ENCODE measurements at regions not wholly inside any gene's neighbourhood (a gene's known extent, or its start where the extent isn't known, plus 50 kb on each side); places are given as distances from the start of the nearest gene placed in this dataset.

DNA sequence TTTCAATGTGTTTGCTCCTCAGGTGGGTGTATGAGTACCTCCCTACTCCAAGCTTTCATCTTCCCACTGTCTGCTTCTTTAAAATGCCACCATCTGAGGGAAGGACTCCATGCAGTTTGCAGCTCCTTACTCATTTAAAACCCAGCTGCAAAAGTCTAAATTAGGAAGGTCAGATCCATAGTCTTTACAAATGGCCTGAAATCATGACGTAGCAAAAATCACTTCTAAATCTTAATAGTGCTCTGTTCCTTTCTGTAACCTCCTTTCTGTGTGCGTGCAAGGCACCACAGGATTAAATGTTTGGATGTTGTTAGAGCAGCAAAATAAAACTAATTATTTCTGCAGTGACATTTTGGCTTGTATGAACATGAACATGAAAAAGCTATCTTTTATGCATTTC is 366.9 kb upstream of the IGFBP3 start:
- Mint-ChIP-seq H3K36me3 (ENCODE audit: unreplicated experiment) (no peaks in the 10 kb centered on the region), H3K27ac (ENCODE audit: unreplicated experiment) (no peak overlapping the region), H3K27me3 (ENCODE audit: unreplicated experiment) (no peaks in the 10 kb centered on the region), H3K4me3 (ENCODE audit: unreplicated experiment) (no peak overlapping the region), H3K4me1 (ENCODE audit: unreplicated experiment) (peaks cover 27% of the 10 kb centered on the region), H3K9me3 (ENCODE audit: unreplicated experiment) (no peaks in the 10 kb centered on the region)
- no peak for DNase-seq (ENCODE audit: extremely low spot score, unreplicated experiment)
- TF ChIP-seq, protein P1, sequence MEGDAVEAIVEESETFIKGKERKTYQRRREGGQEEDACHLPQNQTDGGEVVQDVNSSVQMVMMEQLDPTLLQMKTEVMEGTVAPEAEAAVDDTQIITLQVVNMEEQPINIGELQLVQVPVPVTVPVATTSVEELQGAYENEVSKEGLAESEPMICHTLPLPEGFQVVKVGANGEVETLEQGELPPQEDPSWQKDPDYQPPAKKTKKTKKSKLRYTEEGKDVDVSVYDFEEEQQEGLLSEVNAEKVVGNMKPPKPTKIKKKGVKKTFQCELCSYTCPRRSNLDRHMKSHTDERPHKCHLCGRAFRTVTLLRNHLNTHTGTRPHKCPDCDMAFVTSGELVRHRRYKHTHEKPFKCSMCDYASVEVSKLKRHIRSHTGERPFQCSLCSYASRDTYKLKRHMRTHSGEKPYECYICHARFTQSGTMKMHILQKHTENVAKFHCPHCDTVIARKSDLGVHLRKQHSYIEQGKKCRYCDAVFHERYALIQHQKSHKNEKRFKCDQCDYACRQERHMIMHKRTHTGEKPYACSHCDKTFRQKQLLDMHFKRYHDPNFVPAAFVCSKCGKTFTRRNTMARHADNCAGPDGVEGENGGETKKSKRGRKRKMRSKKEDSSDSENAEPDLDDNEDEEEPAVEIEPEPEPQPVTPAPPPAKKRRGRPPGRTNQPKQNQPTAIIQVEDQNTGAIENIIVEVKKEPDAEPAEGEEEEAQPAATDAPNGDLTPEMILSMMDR (IDR thresholded peaks at IDR 0.05), result no peak

DNA sequence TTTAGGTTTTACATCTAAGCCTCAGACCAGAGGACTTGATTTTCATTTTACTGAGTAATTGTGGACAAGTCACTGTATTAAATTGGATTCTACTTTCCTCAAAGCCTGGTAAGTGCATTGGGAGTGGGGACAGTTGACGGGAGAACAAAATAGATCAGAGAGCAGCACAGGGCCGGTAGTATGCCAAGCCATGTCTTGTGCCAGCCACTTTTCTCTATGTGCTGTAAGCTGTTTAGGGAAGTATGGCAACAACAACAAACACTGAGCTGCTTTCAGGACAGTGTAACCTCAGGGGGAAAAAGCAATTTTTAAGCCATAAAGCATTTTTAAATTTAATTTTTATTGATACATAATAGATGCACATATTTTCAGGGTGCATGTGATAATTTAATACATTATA is 365.9 kb upstream of the IGFBP3 start:
- peaks cover 23% of the 10 kb centered on the region for H3K4me1 Mint-ChIP-seq (ENCODE audit: unreplicated experiment)
- H3K27ac Mint-ChIP-seq (ENCODE audit: unreplicated experiment), result no peak overlapping the region
- DNase-seq (ENCODE audit: extremely low spot score, unreplicated experiment), result no peak
- no peak overlapping the region for H3K4me3 Mint-ChIP-seq (ENCODE audit: unreplicated experiment)
- no peaks in the 10 kb centered on the region for H3K9me3 Mint-ChIP-seq (ENCODE audit: unreplicated experiment)
- H3K27me3 Mint-ChIP-seq (ENCODE audit: unreplicated experiment), result no peaks in the 10 kb centered on the region
- H3K36me3 Mint-ChIP-seq (ENCODE audit: unreplicated experiment), result no peaks in the 10 kb centered on the region
- TF ChIP-seq, protein P1 (IDR thresholded peaks at IDR 0.05), result no peak

DNA sequence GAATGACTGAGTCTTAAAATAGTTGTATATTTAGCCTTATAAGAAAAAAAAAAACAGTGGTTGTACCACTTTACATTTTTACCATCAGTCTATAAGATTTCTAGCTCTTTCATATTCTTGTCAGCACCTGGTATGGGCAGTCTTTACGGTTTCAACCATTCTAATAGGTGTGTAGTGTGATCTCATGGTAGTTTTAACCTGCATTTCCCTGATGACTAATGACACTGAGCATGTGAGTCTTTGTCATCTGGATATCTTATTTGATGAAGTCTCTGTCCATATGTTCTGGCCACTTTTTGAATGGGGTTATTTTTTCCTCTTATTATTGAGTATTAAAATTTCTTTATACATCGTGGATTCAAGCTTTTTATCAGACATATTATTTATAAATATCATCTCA is 365.3 kb upstream of the IGFBP3 start:
- no peak for DNase-seq (ENCODE audit: extremely low spot score, unreplicated experiment)
- no peaks in the 10 kb centered on the region for H3K9me3 Mint-ChIP-seq (ENCODE audit: unreplicated experiment)
- TF ChIP-seq, protein P1 (IDR thresholded peaks at IDR 0.05), result no peak
- H3K27me3 Mint-ChIP-seq (ENCODE audit: unreplicated experiment), result no peaks in the 10 kb centered on the region
- H3K36me3 Mint-ChIP-seq (ENCODE audit: unreplicated experiment), result no peaks in the 10 kb centered on the region
- peaks cover 20% of the 10 kb centered on the region for H3K4me1 Mint-ChIP-seq (ENCODE audit: unreplicated experiment)
- no peak overlapping the region for H3K4me3 Mint-ChIP-seq (ENCODE audit: unreplicated experiment)
- H3K27ac Mint-ChIP-seq (ENCODE audit: unreplicated experiment), result no peak overlapping the region

DNA sequence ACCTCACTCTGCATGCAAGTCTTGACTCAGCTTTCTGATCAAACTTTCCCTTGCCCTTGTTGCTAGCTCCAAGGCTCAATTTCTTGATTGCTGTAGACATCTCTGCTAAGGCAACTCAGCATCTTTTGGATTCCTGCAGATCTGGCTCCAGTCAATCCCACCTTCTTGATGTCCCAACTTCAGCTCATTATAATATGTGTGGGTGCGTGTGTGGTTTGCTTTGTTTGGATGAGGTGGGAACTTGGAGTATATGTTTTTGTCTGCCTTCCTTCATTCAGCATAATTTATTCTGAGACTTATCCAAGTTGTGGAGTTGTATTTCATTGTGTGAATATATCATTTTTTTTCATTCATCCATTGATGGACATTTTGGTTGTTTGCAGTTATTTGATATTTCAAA is 364.8 kb upstream of the IGFBP3 start:
- no peak for DNase-seq (ENCODE audit: extremely low spot score, unreplicated experiment)
- Mint-ChIP-seq H3K27ac (ENCODE audit: unreplicated experiment) (no peak overlapping the region), H3K27me3 (ENCODE audit: unreplicated experiment) (no peaks in the 10 kb centered on the region), H3K4me3 (ENCODE audit: unreplicated experiment) (no peak overlapping the region), H3K9me3 (ENCODE audit: unreplicated experiment) (no peaks in the 10 kb centered on the region), H3K36me3 (ENCODE audit: unreplicated experiment) (no peaks in the 10 kb centered on the region), H3K4me1 (ENCODE audit: unreplicated experiment) (peaks cover 20% of the 10 kb centered on the region)
- TF ChIP-seq, protein P1 (IDR thresholded peaks at IDR 0.05), result no peak

DNA sequence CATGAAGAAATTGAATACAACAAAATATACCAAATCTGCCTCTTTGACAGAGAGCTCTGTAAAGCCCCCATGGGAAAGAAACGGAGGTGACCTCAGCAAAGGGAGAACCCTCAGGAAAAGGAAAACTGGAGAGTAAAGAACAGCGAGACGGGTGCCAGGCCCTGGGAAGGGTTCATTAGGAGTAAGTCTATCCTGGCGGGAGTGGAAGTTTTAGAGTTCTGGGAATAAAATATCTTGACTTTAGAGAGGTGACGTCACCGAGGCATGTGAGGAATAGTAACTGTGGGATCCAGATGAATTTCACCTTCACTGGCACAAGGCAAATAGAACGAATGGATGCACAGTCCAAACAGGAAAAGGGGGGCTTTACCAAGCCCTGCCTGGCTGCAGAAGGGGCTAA is 362.8 kb upstream of the IGFBP3 start:
- Mint-ChIP-seq H3K9me3 (ENCODE audit: unreplicated experiment) (no peaks in the 10 kb centered on the region), H3K27me3 (ENCODE audit: unreplicated experiment) (no peaks in the 10 kb centered on the region), H3K4me3 (ENCODE audit: unreplicated experiment) (no peak overlapping the region), H3K4me1 (ENCODE audit: unreplicated experiment) (peaks cover 17% of the 10 kb centered on the region), H3K36me3 (ENCODE audit: unreplicated experiment) (no peaks in the 10 kb centered on the region), H3K27ac (ENCODE audit: unreplicated experiment) (no peak overlapping the region)
- no peak for DNase-seq (ENCODE audit: extremely low spot score, unreplicated experiment)
- TF ChIP-seq, protein P1 (IDR thresholded peaks at IDR 0.05), result no peak
